ENCODE measurements at regions not wholly inside any gene's neighbourhood (a gene's known extent, or its start where the extent isn't known, plus 50 kb on each side); places are given as distances from the start of the nearest gene placed in this dataset.

DNA sequence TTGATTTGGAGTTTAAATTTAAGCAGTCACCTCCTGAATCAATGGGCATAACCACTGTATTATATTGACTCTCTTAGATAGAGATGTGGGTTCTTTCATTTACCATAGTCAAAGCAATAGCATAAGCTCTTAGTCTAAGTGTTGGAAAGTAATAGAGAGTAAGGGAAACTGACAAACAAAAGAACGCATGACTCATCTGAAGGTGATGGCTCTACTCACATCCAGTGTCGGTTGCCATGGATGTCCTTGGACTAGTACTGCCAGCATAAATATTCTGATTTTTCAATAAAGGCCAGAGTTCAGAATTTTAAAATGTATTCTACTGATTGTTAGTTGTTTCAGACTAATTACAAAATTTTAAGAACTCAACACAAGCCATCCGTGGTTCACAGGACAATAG lies 444.9 kb upstream of the DDI1 start (continued):
- TF ChIP-seq USF1 (IDR thresholded peaks at IDR 0.05; ENCODE audit: borderline replicate concordance, extremely low read length, insufficient read depth, low read depth, low read length) (no peak), EED (IDR thresholded peaks at IDR 0.05; ENCODE audit: low read depth) (no peak), NR2C2 (IDR thresholded peaks at IDR 0.05; ENCODE audit: borderline replicate concordance, control insufficient read depth, insufficient read length, low read depth) (no peak), BHLHE40 (IDR thresholded peaks at IDR 0.05; ENCODE audit: borderline replicate concordance in 1 of 2, low read depth in 2 of 2, low read length in 1 of 2) (no peak), BCL11A (IDR thresholded peaks at IDR 0.05; ENCODE audit: low read depth, low read length) (no peak), CHD1 (IDR thresholded peaks at IDR 0.05; ENCODE audit: low read depth, low read length) (no peak), ZNF217 (IDR thresholded peaks at IDR 0.05) (no peak), NKRF (conservative IDR thresholded peaks at IDR 0.05) (no peak)

GRCh38 chr11:103594283-103594682 lies 442.2 kb upstream of the DDI1 start:
- ATAC-seq (no peak), DNase-seq (ENCODE audit: low read depth, low spot score) (no peak), FAIRE-seq (no peak)
- TF ChIP-seq EZH2 (IDR thresholded peaks at IDR 0.05; ENCODE audit: borderline replicate concordance, control insufficient read depth, low read depth, low read length) (no peak), CTCF (IDR thresholded peaks at IDR 0.05 in 2 of 3, conservative IDR thresholded peaks at IDR 0.05 in 1 of 3; ENCODE audit: control insufficient read depth in 2 of 3, extremely low read depth in 1 of 3, insufficient read depth in 1 of 3, low read depth in 3 of 3, low read length in 3 of 3) (0 out of 6 replicates have a peak, but pooled peaks of 1 of the 3 experiments have one; percentile 1)
- Histone ChIP-seq H3K4me1 (ENCODE audit: control insufficient read depth, insufficient read depth, low read length) (no peaks in the 10 kb centered on the region), H3K9ac (ENCODE audit: control insufficient read depth, insufficient read depth, low read length) (no peak overlapping the region), H3K4me3 (no peak overlapping the region), H3K9me3 (replicated peaks; ENCODE audit: control insufficient read depth, insufficient read depth, low read length) (no peaks in the 10 kb centered on the region), H2AFZ (ENCODE audit: control insufficient read depth, low read depth, low read length) (no peak overlapping the region), H4K20me1 (ENCODE audit: control insufficient read depth, insufficient read depth) (no peaks in the 10 kb centered on the region), H3K79me2 (ENCODE audit: control insufficient read depth, insufficient read depth, low read length) (no peaks in the 10 kb centered on the region), H3K4me2 (ENCODE audit: control insufficient read depth, insufficient read depth) (no peak overlapping the region), H3K36me3 (ENCODE audit: control insufficient read depth in 2 of 2, insufficient read depth in 2 of 2, low read length in 1 of 2) (no peaks in the 10 kb centered on the region), H3K27me3 (replicated peaks in 1 of 2; ENCODE audit: control insufficient read depth in 2 of 2, insufficient read depth in 2 of 2, low read length in 1 of 2) (no peaks in the 10 kb centered on the region; a peak in 1 of 4 replicates), H3K27ac (ENCODE audit: control insufficient read depth, insufficient read depth) (no peak overlapping the region)
- in situ Hi-C loops (cut with MboI) (no loop called here), intact Hi-C loops (cut with micrococcal nuclease; ENCODE audit: unreplicated experiment) (no loop called here)
- RAD21 ChIA-PET (ENCODE audit: unreplicated experiment) = no interaction called here
- CTCF ChIA-PET = interaction anchor here (1.6 kb wide), 1 partner anchor 9 kb away, joined by 7 read pairs; no protein-coding TSS in a partner anchor
- SMC1A ChIA-PET (ENCODE audit: uncharacterized antibody, unreplicated experiment) = no interaction called here
- no TSS peak for BruUV-seq (replicated peaks)
- POLR2A ChIA-PET = no interaction called here

All from GM12878 (cell line).